SIG-M5 treated with dmso at 0.1 percent for 504 hours (cell line): ENCODE measurements at regions not wholly inside any gene's neighbourhood (a gene's known extent, or its start where the extent isn't known, plus 50 kb on each side); places are given as distances from the start of the nearest gene placed in this dataset.

Experiments used
- DNase-seq: peaks from one replicate; lab custom pipeline; 2025; ENCODE audit not compliant: unreplicated experiment; lab: John Stamatoyannopoulos, UW

DNA sequence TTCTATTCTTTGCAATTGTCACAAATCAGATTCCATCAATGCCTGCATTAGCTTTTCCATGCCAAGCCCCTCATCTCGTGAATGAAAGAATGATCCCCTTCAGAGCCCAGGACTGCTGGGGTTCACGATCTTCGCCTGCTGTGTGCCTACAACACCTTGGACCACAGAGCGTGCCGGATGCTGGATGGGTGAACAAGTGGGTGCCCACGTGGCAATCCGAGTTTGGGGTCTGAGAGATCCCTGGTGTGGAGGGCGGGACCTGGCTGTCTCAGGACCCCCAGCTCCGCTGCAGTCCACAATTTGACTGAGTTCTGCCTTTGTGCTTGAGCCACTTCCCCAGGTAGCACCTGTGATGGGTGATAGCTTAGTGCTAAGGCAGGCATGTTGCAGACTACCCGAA is 317.0 kb downstream of the GALR1 start:
- DNase-seq = no peak

DNA sequence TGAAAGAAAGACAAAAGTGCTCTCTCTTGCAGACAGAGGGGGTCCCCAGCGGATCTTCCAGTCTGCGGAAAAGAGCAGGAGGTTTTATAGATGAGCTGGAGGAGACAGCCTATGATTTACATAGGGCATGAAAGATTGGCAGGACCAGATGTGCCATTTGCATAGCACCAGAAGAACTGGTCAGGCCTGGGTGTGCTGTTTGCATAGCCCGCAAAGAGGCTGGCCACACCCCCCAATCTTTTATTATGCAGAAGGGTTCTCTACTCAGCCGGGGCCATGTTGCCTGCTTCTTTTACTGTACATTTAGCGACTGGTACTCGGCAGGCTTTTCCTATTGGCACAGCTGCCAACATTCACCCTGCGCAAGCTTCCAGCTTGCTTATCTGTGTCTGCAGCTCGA is 317.6 kb downstream of the GALR1 start:
- DNase-seq = no peak

DNA sequence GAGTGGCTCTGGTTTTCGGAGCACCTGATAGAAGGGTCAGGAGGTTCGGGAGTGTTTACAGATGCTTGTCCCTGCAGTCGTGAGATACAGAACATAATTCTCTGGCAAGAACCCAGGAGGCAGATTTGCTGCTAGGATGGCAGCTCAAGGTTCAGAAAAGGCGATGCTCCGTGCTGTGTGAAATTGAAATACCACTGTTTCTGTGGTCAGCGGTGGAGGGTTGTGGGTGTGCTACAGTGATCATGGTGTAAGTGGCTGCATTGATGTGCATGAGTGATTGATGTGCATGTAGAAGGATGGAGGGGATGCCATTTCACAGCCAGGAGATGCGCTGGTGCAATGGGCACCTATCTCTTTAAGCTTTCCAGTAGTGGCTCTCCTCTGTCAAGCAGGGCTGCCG is 322.1 kb downstream of the GALR1 start:
- no peak for DNase-seq

DNA sequence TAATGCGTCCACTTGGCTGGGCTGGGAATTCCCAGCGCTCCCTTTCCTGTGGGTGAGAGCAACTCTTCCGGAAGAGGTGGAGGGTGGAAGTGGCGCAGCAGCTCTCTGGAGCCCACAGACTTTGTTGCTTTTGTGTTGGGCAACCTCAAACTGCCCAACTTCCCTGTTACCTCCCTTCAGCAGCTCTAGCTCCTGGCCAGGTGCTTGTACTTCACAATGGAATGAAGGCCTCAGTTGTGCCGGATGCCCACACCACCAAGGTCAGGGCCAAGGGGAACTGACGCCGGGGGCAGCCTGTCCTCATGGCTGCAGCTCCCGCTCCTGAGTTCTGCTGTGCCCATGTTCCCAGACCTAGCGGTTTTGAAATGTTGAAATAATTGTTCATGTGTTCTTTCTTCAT is 322.9 kb downstream of the GALR1 start:
- DNase-seq = peak; percentile 4

DNA sequence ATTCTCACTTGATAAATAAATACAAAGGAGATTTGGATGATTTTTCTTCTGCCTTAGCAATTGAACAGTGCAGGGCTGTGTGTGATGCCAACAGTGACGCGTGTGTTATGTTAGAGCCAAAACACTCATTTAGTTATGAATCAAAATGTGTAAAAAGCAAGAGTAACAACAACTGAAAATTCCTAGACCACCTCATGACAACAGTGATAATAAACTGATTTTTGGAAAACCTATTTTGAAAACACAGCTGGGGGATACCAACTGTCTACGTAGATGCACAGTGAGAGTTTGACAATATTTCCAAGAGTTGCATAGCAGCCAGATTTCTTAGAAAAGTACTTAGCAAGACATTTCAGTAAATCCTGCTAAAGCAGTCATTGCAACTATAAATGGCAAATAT is 323.9 kb downstream of the GALR1 start:
- no peak for DNase-seq

DNA sequence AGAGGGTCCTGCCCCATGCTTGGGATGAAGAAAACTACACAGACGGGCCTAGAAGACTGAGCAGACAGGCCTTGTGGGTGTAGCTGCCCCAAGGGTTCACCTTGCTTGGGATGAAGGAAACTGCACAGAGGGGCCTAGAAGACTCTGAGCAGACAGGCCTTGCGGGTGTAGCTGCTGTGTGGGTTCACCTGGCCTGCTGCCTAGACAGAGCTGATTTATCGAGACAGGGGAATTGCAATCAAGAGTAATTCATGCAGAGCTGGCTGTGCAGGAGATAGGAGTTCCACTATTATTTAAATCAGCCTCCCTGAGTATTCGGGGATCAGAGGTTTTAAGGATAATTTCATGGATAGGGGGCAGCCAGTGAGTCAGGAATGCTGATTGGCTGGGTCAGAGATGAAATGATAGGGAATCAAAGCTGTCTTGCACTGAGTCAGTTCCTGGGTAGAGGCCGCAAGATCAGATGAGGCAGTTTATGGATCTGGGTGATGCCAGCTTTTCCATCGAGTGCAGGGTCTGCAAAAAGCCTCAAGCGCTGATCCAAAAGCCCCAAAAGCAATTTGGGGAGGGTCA is 341.4 kb downstream of the GALR1 start:
- no peak for DNase-seq

DNA sequence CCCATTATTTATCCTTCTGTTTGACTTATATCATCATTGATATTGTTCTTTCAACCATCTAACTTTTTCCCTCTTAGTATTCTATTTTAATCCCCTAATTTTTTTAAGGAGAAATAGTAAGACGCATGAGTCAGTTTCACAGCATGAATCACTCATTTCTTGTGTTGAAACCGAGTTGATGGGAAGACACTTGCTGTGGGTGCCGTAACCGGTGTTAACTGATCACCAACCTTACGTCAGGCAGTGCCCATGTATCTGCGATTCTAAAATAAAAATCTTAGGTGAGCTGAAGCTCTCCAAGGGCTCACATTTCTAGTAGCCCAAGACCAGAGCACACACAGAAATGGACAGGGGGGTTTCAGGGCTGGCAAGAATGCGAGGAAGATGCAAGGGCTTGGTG is 348.1 kb downstream of the GALR1 start:
- DNase-seq = no peak

DNA sequence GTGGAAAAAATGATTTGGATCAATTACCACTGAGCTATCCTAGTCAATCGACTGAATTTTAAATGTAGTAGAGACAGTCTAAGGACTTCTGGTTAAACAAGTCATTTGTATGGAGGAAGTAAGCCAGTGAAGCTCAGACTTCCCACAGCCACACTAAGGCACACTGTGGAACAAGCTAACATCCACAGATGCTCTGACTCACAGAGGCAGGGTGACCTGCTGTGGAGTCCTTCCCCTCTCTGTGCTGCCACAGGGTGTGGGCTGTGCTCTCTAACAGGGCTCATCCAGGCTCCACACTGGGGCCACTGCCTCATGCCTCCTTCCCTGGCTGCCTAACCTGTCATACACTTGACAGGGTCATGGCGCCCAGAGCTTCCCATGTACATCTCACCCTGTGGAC is 351.0 kb downstream of the GALR1 start:
- DNase-seq = no peak

DNA sequence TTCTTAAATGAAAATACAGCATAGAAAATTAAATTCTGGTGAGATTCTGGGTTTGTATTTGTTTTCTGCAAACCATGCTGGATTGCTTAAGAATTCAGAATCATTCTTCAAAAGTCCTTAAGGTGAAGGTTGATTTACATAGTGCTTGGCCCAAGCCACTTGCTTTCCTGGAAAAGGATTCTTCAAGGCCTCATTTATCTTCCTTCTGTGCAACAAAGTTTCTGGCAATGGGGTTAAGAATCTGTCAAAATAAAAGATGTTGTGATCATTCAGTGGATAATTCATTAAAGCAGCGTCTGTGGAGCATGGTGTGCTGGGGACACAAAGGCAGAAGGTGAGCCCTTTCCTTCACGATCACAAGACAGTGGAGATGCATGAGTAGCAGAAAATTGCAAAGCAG is 351.9 kb downstream of the GALR1 start:
- no peak for DNase-seq

DNA sequence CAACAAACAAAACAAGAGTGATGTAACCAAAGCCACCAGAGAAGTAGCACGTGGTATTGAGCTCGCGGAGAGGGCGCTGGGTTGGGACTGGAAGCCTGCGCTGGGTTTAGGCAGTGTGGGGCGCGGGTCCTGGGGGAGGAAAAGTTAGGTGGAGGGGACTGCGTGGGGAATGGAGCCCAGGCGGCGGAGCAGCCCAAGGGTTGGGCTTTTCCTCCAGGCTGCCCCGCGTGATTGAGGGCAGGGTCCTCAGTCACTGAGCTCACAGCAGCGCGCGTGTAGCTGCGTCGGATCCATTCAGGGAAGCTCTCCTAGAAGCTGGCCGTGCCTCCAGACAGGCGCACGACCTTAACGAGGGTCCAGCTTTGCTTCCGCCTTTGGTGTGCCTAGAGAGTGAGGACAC is 357.4 kb downstream of the GALR1 start:
- DNase-seq = no peak

DNA sequence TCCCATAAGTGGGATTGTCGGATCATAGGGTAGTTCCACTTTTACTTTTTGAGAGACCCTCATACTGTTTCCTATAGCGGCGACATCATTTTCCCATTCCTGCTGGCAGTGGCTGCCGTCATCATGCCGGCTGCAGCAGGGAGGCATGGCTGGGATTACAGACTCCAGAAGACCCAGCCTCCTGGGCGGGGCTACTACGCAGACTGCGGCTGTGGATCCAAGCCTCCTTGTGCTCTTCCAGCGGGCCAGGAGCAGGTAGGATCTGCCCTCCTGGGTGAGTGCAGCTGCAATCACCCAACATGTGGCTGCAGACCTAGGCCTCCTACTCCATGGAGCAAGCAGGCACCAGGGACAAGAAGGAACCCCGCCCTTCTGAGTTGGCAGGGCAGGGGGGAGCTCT is 359.2 kb downstream of the GALR1 start:
- DNase-seq = no peak

DNA sequence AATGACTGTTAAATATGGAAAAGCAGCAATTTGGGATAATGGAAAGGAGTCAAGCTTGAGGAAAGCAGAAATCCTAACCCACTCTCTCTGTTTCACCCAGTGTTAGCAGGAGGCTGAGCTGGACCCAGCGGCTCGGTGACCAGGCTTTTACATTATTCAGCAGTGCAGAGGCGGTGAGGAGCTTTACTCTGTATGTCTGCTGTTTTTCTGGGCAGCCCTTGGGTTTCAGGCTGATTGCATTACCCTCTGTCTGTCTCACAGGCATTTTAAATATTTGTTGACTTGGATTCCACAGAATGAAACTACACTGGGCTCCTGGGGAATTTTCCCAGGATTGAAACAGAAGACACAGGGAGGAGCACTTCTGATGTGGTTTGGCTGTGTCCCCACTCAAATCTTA is 368.0 kb downstream of the GALR1 start:
- no peak for DNase-seq

DNA sequence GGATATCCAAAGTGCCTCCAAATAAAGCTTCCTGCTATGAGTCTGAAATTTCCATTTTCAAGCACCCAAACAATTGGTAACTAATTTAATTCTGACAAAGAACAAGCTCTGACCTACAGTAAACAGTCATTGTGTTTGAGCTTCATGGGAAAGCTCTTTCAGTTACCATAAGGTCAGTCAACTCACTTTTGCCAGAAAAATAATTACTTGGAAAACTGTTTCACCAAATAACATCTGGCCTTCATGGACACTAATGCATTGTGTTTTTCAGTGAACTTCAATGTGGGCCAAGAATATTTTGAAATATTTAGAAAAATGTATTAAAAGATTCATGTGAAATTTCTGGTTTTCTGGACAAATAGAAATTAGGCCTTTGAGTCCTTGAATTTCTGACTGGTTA is 369.9 kb downstream of the GALR1 start:
- no peak for DNase-seq

DNA sequence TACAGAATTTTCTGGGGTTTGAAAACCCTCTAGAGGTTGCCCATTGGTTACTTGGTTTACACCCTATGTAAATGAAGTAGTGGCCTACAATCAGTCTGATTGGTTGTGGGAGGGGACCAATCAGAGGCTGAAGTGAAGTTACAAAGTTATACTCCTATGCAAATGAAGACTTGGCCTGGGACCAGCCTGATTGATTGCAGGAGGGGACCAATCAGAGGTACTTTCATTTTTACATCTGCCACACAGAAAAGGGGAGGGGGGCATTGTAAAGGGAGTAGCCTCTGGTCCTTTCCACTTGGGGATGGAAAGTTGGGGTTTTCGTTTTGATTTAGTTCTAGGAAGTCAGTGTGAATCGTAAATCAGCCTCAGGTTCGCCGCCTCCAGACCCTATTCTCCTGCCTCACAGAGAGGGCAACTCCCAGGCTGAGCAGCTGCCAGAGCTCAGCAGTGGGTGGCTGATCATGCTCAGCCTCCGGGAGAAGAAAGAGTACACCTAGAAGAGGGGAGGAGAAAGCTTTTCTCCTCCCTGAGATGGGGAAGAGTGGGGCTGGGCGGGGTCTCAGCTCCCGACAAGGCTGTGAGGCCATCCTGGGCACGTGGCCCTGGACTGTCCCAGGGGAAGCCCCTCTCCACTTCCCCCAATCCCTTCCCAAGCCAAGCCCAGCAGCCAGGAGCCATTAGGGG is 372.5 kb downstream of the GALR1 start:
- DNase-seq = no peak

DNA sequence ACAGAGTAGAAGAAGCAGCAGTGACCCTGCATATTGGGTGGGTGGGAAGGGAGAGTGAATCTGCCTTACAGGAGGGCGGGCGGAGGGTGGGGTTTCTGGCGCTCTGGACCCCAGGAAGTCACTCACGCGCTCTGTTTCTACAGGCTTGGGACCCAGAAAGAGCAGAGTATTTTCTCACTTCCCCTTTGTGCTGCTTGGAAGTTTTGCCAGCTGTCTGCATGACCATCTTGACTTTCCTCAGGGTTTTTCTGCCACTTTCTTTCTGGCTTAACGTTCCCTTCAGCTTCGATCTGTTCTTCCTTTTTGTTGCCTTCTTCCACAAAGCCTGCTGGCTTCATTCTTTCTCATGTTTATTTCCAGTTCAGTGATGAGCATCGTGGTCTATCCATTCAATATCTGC is 383.1 kb downstream of the GALR1 start:
- DNase-seq = peak; percentile 5

DNA sequence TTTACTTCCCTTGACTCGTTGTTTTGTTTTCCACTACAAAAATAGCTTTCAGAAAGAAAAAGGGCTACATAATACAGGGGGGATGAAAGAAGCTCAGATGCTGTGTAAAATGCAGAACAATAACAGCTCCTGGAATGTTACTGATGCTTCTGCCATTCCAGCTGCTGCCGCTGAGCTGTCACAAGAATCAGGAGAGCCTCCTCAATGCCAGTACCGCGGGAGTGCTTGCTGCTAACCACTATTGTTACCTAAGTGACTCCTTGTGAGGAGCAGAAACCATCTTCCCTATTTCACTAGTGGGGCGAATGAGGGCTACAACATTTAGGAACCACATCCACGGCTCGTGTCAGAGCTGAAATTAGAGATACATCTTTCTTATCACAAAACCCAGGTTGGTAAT is 384.8 kb downstream of the GALR1 start:
- DNase-seq = no peak

DNA sequence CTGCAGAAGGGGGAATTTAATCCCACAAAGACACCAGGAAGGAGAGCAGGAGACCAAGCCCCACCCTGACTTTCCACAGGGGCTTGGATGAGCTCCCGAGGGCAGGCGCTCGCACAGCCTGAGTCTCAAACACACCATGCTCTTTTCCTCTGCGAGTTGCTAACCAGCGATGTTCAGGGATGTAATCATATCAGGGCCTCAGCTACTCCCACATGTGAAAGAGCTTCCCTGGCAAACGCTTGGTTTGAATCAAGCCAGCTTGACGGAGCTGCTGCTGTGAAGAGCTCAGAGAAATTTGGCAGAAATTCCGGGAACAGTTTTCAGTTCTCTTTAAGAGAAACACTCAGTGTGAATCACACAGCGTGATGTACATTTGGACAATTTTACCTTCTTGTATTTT is 385.8 kb downstream of the GALR1 start:
- DNase-seq = no peak

DNA sequence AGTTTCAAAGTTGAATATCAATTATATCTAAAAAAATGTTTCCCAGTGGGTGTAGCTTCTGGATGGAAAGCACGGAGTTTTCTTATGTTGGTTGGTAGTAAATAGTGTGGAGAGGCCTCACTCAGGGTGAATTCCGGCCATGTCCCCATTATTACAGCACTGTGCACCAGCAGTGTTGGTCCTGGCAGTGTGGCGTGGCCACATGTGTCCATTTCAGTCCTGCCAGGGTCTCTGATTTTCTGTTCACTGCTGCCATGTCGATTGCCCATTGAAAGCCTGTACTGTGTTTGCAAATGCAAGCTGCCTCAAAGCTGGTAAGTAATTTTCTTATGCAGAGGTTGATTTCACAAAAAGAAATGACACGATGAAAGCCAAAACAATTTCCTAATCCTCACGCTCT is 386.2 kb downstream of the GALR1 start:
- DNase-seq = no peak

DNA sequence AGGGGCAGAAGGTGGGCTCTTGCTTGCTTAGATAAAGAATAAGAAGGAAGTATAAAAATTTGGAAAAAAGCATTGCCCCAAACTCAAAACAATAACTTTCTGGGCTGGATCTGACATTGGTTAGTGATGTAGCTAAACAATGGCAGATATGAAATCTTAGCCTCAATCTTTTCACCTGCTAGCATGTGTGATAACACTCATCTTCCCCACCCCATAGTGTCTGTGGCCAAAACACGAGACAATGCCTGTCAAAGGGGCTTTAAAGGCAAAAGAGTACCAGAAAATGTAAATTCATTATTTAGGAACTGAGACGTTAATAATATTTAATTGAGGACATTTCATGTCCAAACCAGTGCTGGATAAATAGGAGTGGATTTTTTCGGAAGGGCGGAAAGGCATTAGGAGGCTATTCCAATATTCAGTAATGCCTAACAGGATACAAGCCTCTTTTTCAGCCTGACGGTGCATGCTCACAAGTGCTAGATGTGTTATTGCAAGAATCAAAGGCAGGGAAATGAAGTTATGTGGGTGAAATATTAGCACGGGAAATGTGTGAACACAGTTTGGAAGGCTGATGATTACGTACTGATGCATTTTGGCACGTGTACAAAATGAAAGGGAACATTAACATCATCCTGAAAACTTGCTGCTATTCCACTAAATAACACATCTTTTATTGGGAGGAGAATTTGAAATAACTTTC is 395.7 kb downstream of the GALR1 start:
- no peak for DNase-seq

DNA sequence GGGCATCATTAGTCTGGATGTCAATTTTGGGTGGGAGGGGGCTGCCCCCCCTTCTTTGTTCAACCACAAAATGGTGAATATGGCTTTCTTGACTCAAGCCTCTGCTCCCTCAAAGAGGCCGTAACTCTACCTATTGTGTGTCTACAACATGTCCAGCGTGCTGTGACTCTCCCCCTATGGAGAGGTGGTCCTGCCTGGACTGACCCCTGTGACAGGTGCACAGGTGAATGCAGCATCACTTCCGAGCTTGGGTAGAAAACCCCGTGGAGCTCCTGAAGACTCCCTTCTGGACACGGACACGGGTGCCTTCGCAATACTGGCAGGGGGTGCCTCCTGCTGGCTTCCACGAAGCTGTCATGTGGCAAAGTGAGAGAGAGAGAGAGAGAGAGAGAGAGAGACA is 397.8 kb downstream of the GALR1 start:
- no peak for DNase-seq

DNA sequence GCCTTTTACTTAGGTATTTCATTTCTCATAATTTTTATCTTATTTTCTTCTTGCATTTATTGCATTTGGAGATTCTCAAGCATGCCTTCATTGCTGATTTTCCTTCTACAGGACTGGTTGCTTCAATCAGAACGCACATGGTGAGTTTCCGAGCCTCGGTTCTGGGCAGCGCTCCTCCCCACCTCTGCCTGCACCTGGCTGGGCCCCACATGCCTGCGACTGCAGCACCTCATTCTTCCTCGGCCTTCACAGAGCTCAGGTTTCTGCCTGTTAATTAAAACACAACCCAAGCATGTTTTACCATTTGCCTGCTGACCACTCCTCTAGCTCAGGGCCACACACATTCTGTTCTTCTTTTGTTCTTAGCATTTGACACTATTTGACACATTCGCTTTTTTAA is 398.8 kb downstream of the GALR1 start:
- no peak for DNase-seq

DNA sequence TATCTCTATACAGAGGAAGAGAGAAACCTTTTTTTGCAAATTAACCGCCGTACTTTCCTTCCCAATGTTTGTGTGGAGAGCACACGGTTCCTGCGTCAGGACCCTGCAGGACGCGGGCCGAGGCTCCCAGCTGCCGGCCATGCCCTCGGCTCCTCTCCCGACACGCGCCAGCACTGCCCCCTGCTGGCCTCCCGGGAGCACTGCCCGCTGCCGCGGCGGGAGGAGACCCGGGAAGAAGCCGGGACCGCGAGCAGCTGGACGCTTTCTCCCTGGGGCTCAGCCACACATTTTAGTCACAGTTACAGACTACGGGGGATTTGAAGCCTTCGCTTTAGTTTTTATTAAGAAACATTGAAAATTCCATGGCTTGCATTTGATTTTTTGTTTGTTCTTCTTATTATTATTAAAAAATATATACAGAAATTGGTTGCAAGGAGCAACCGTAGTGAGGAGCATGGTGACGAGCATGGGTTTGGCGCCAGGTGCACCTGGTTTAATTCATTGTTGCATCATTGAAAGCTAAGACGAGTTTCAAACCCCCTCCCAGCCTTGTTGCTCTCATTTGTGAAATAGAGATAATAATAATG is 401.2 kb downstream of the GALR1 start:
- DNase-seq = peak; percentile 39
